Urinary bladder (tissue), 3 donors: ENCODE measurements at regions not wholly inside any gene's neighbourhood (a gene's known extent, or its start where the extent isn't known, plus 50 kb on each side); places are given as distances from the start of the nearest gene placed in this dataset.

Experiments used
- DNase-seq: peaks from one replicate; pipeline ENCODE4 v3.0.0-alpha.2; 2015; ENCODE audit errors: extremely low spot score
- H3K27ac ChIP-seq: one replicate; pipeline ENCODE4 v1.5.1; 2013; ENCODE audit warnings: low read depth, mild to moderate bottlenecking, moderate library complexity
- H3K36me3 ChIP-seq: one replicate; pipeline ENCODE4 v1.6.1; 2013; ENCODE audit warnings: mild to moderate bottlenecking, moderate library complexity; ENCODE audit not compliant: insufficient read depth
- H3K4me1 ChIP-seq: one replicate; pipeline ENCODE4 v1.6.1; 2013; ENCODE audit warnings: mild to moderate bottlenecking, moderate library complexity; ENCODE audit not compliant: insufficient read depth
- H3K4me3 ChIP-seq: one replicate; pipeline ENCODE4 v1.5.1; 2013; ENCODE audit warnings: low read depth, low read length
- WGBS: extraction: QIAGEN DNeasy Blood & Tissue Kit; methylation state at CpG from one replicate; pipeline ENCODE4 v1.1.7; 2013; 5-methylcytosine and 5-hydroxymethylcytosine counted together
- donor health status: healthy with polysubstance abuse.
- donor health status: healthy.

- H3K27ac ChIP-seq = no peak overlapping the region
- 85% methylated on average over 1 of the region's 1 CpG for WGBS
- no peaks in the 10 kb centered on the region for H3K36me3 ChIP-seq
- no peaks in the 10 kb centered on the region for H3K4me1 ChIP-seq
- DNase-seq = no peak
- H3K4me3 ChIP-seq = no peak overlapping the region
Measured at GRCh38 chr17:14818469-14818868, 446.7 kb downstream of the PMP22 start.

GRCh38 chr17:14815079-14815478, 450.0 kb downstream of the PMP22 start:
- no peak for DNase-seq

GRCh38 chr17:14813649-14814370, 451.3 kb downstream of the PMP22 start:
- DNase-seq = no peak
- WGBS = 47% methylated on average over 18 of the region's 18 CpGs
- Histone ChIP-seq H3K4me1 (no peaks in the 10 kb centered on the region), H3K27ac (no peak overlapping the region), H3K36me3 (no peaks in the 10 kb centered on the region), H3K4me3 (no peak overlapping the region)

More at GRCh38 chr17:14815079-14815478, 450.0 kb downstream of the PMP22 start:
- 89% methylated on average over 6 of the region's 6 CpGs for WGBS
- H3K4me3 ChIP-seq = no peak overlapping the region
- H3K27ac ChIP-seq = no peak overlapping the region
- no peaks in the 10 kb centered on the region for H3K36me3 ChIP-seq
- H3K4me1 ChIP-seq = no peaks in the 10 kb centered on the region

- no peaks in the 10 kb centered on the region for H3K36me3 ChIP-seq
- no peak for DNase-seq
Measured at GRCh38 chr17:14808425-14808824, 456.7 kb downstream of the PMP22 start.

GRCh38 chr17:14805348-14805747, 459.8 kb downstream of the PMP22 start:
- Histone ChIP-seq H3K36me3 (no peaks in the 10 kb centered on the region), H3K4me3 (no peak overlapping the region), H3K27ac (no peak overlapping the region), H3K4me1 (no peaks in the 10 kb centered on the region)
- DNase-seq = no peak

More at GRCh38 chr17:14808425-14808824, 456.7 kb downstream of the PMP22 start:
- Histone ChIP-seq H3K27ac (no peak overlapping the region), H3K4me1 (no peaks in the 10 kb centered on the region), H3K4me3 (no peak overlapping the region)

GRCh38 chr17:14803826-14804225, 461.3 kb downstream of the PMP22 start:
- no peak for DNase-seq
- Histone ChIP-seq H3K27ac (no peak overlapping the region), H3K4me1 (no peaks in the 10 kb centered on the region), H3K4me3 (no peak overlapping the region), H3K36me3 (no peaks in the 10 kb centered on the region)
- WGBS = 39% methylated on average over 3 of the region's 3 CpGs

GRCh38 chr17:14797801-14798200, 467.3 kb downstream of the PMP22 start:
- 61% methylated on average over 6 of the region's 6 CpGs for WGBS
- H3K36me3 ChIP-seq = no peaks in the 10 kb centered on the region
- no peak overlapping the region for H3K4me3 ChIP-seq
- H3K4me1 ChIP-seq = no peaks in the 10 kb centered on the region
- no peak for DNase-seq
- no peak overlapping the region for H3K27ac ChIP-seq

GRCh38 chr17:14797021-14797420, 468.1 kb downstream of the PMP22 start:
- no peaks in the 10 kb centered on the region for H3K4me1 ChIP-seq
- 55% methylated on average over 4 of the region's 4 CpGs for WGBS
- H3K36me3 ChIP-seq = no peaks in the 10 kb centered on the region
- no peak overlapping the region for H3K27ac ChIP-seq
- H3K4me3 ChIP-seq = no peak overlapping the region
- DNase-seq = no peak

GRCh38 chr17:14794961-14795360, 470.2 kb downstream of the PMP22 start:
- no peak for DNase-seq
- Histone ChIP-seq H3K27ac (no peak overlapping the region), H3K4me3 (no peak overlapping the region), H3K36me3 (no peaks in the 10 kb centered on the region), H3K4me1 (no peaks in the 10 kb centered on the region)
- WGBS = 93% methylated on average over 1 of the region's 1 CpG

GRCh38 chr17:14793237-14793636, 471.9 kb downstream of the PMP22 start:
- Histone ChIP-seq H3K4me3 (no peak overlapping the region), H3K4me1 (no peaks in the 10 kb centered on the region), H3K27ac (no peak overlapping the region), H3K36me3 (no peaks in the 10 kb centered on the region)
- WGBS = 57% methylated on average over 3 of the region's 3 CpGs
- no peak for DNase-seq

- no peak overlapping the region for H3K4me3 ChIP-seq
- no peak for DNase-seq
- no peaks in the 10 kb centered on the region for H3K36me3 ChIP-seq
- no peaks in the 10 kb centered on the region for H3K4me1 ChIP-seq
- WGBS = 46% methylated on average over 10 of the region's 10 CpGs
- H3K27ac ChIP-seq = no peak overlapping the region
Measured at GRCh38 chr17:14792746-14793145, 472.4 kb downstream of the PMP22 start.

- no peak overlapping the region for H3K4me3 ChIP-seq
- no peaks in the 10 kb centered on the region for H3K4me1 ChIP-seq
- WGBS = 65% methylated on average over 6 of the region's 6 CpGs
- H3K36me3 ChIP-seq = no peaks in the 10 kb centered on the region
- DNase-seq = no peak
- H3K27ac ChIP-seq = no peak overlapping the region
Measured at GRCh38 chr17:14791221-14791620, 473.9 kb downstream of the PMP22 start.

- no peaks in the 10 kb centered on the region for H3K36me3 ChIP-seq
- 25% methylated on average over 4 of the region's 4 CpGs for WGBS
- no peak overlapping the region for H3K27ac ChIP-seq
- no peak for DNase-seq
- H3K4me3 ChIP-seq = no peak overlapping the region
- no peaks in the 10 kb centered on the region for H3K4me1 ChIP-seq
Measured at GRCh38 chr17:14790521-14790920, 474.6 kb downstream of the PMP22 start.

GRCh38 chr17:14784997-14785696, 480.0 kb downstream of the PMP22 start:
- no peak overlapping the region for H3K4me3 ChIP-seq
- no peaks in the 10 kb centered on the region for H3K36me3 ChIP-seq
- no peak for DNase-seq
- H3K27ac ChIP-seq = no peak overlapping the region
- no peaks in the 10 kb centered on the region for H3K4me1 ChIP-seq
- 84% methylated on average over 5 of the region's 5 CpGs for WGBS
